ENCODE measurements at regions not wholly inside any gene's neighbourhood (a gene's known extent, or its start where the extent isn't known, plus 50 kb on each side); places are given as distances from the start of the nearest gene placed in this dataset.

DNA sequence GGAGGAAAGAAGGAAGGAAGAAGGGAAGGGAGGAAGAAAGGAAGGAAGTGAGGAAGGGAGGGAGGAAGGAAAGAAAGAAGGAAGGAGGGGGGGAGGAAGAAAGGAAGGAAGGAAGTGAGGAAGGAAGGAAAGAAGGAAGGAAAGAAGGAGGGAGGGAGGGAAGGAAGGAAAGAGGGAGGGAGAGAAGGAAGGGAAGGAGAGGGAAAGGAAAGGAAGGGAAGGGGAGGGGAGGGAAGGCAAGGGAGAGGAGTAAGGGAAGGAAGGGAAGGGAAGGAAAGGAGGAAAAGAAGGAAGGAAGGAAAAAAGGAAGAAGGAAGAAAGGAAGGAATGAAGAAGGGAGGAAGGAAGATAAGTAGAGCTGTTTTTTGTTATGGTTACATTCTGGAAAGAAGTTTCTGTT lies 141.2 kb downstream of the LRRC3B start:
- H3K9me3 ChIP-seq (ENCODE audit: low read length) = no peaks in the 10 kb centered on the region
- H3K36me3 ChIP-seq (ENCODE audit: insufficient read depth, low read length) = no peaks in the 10 kb centered on the region
- POLR2A ChIA-PET = no interaction called here
- no peak for TF ChIP-seq EZH2phosphoT487 (IDR thresholded peaks at IDR 0.05; ENCODE audit: borderline replicate concordance, low read depth, low read length)
- TF ChIP-seq, protein P1, sequence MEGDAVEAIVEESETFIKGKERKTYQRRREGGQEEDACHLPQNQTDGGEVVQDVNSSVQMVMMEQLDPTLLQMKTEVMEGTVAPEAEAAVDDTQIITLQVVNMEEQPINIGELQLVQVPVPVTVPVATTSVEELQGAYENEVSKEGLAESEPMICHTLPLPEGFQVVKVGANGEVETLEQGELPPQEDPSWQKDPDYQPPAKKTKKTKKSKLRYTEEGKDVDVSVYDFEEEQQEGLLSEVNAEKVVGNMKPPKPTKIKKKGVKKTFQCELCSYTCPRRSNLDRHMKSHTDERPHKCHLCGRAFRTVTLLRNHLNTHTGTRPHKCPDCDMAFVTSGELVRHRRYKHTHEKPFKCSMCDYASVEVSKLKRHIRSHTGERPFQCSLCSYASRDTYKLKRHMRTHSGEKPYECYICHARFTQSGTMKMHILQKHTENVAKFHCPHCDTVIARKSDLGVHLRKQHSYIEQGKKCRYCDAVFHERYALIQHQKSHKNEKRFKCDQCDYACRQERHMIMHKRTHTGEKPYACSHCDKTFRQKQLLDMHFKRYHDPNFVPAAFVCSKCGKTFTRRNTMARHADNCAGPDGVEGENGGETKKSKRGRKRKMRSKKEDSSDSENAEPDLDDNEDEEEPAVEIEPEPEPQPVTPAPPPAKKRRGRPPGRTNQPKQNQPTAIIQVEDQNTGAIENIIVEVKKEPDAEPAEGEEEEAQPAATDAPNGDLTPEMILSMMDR (conservative IDR thresholded peaks at IDR 0.05; ENCODE audit: low read length) = no peak
- H3K4me3 ChIP-seq (ENCODE audit: low read depth, low read length, poor library complexity, severe bottlenecking) = no peak overlapping the region
- CTCF ChIA-PET (ENCODE audit: unreplicated experiment) = no interaction called here
- no peak for DNase-seq (ENCODE audit: low spot score)
- no peaks in the 10 kb centered on the region for H3K79me2 ChIP-seq (ENCODE audit: insufficient read depth, low read depth, low read length)
- no peaks in the 10 kb centered on the region for H3K4me1 ChIP-seq (ENCODE audit: insufficient read depth, low read length, poor library complexity, severe bottlenecking)
- no peak overlapping the region for H2AFZ ChIP-seq (ENCODE audit: low read length)
- no peaks in the 10 kb centered on the region for H4K20me1 ChIP-seq (ENCODE audit: insufficient read depth, low read length)
- intact Hi-C loops (cut with micrococcal nuclease; ENCODE audit: unreplicated experiment) = no loop called here
- no peak overlapping the region for H3K27ac ChIP-seq (ENCODE audit: low read depth, low read length, poor library complexity, severe bottlenecking)
- no peaks in the 10 kb centered on the region for H3K9me2 ChIP-seq (ENCODE audit: insufficient read depth, low read length)
- no peak overlapping the region for H3K4me2 ChIP-seq (ENCODE audit: low read length)
- BruUV-seq (replicated peaks) = no TSS peak

DNA sequence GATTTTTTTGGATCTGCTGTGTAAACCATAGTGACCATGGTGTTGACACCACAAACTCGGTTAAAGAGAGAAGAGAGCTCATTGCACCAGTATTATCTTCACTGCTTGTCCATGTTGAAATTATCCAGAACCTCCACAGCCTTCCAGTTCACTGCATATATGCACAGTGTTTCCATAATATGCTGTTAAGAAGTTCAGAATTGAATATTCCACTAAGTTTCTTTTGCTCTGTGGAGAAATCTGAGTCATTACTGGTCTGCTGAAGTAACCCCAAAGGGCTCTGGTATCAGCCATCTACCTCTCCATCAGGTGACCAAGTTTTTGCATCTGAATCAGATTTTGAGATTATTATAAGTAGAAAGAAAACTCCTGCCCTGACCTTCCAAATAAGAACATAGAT lies 143.5 kb downstream of the LRRC3B start:
- H3K79me2 ChIP-seq (ENCODE audit: insufficient read depth, low read depth, low read length) = no peaks in the 10 kb centered on the region
- BruUV-seq (replicated peaks) = no TSS peak
- H3K4me1 ChIP-seq (ENCODE audit: insufficient read depth, low read length, poor library complexity, severe bottlenecking) = no peaks in the 10 kb centered on the region
- no peak overlapping the region for H3K4me2 ChIP-seq (ENCODE audit: low read length)
- intact Hi-C loops (cut with micrococcal nuclease; ENCODE audit: unreplicated experiment) = no loop called here
- H3K9me2 ChIP-seq (ENCODE audit: insufficient read depth, low read length) = no peaks in the 10 kb centered on the region
- H4K20me1 ChIP-seq (ENCODE audit: insufficient read depth, low read length) = no peaks in the 10 kb centered on the region
- ChIA-PET CTCF (ENCODE audit: unreplicated experiment) (no interaction called here), POLR2A (no interaction called here)
- no peak overlapping the region for H3K27ac ChIP-seq (ENCODE audit: low read depth, low read length, poor library complexity, severe bottlenecking)
- no peak overlapping the region for H2AFZ ChIP-seq (ENCODE audit: low read length)
- TF ChIP-seq EZH2phosphoT487 (IDR thresholded peaks at IDR 0.05; ENCODE audit: borderline replicate concordance, low read depth, low read length) = no peak
- TF ChIP-seq, protein P1 (conservative IDR thresholded peaks at IDR 0.05; ENCODE audit: low read length) = no peak
- H3K36me3 ChIP-seq (ENCODE audit: insufficient read depth, low read length) = no peaks in the 10 kb centered on the region
- no peak overlapping the region for H3K4me3 ChIP-seq (ENCODE audit: low read depth, low read length, poor library complexity, severe bottlenecking)
- H3K9me3 ChIP-seq (ENCODE audit: low read length) = no peaks in the 10 kb centered on the region
- DNase-seq (ENCODE audit: low spot score) = no peak

DNA sequence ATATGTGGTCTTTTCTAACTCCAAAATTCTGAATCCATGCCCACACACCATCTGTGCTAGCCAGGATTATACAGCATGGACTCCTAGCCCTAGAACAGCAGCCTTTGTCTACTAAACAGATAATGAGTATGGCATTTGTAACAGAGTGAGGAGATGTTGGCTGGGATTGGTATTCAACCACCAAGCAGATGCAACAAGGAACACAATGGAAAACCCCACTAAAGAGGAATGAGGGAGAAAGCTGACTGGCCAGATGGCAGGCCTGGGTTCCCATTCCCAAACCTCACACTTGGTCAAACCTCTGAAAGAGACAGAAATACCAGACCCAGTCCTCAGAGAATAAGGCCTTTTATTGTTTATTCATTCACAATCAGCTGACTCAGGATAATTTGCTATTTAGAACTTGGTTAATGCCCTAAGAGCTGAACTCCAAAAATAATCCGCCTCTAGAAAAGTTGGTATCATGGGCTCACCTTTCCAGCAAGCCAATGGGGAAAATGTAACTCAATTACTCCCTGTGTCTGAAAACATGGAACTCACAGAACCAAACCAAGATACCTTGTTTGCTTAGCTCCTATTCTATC lies 145.6 kb downstream of the LRRC3B start:
- ChIA-PET CTCF (ENCODE audit: unreplicated experiment) (no interaction called here), POLR2A (interaction anchor here (0.7 kb wide), 1 partner anchor 827 kb away, joined by 3 read pairs; no protein-coding TSS in a partner anchor)
- H2AFZ ChIP-seq (ENCODE audit: low read length) = no peak overlapping the region

More for the DNA sequence above, 145.6 kb downstream of the LRRC3B start:
- DNase-seq (ENCODE audit: low spot score) = no peak
- Histone ChIP-seq H3K79me2 (ENCODE audit: insufficient read depth, low read depth, low read length) (no peaks in the 10 kb centered on the region), H3K4me3 (ENCODE audit: low read depth, low read length, poor library complexity, severe bottlenecking) (no peak overlapping the region), H3K4me1 (ENCODE audit: insufficient read depth, low read length, poor library complexity, severe bottlenecking) (no peaks in the 10 kb centered on the region), H3K36me3 (ENCODE audit: insufficient read depth, low read length) (no peaks in the 10 kb centered on the region), H3K4me2 (ENCODE audit: low read length) (no peak overlapping the region), H4K20me1 (ENCODE audit: insufficient read depth, low read length) (no peaks in the 10 kb centered on the region), H3K9me3 (ENCODE audit: low read length) (no peaks in the 10 kb centered on the region), H3K27ac (ENCODE audit: low read depth, low read length, poor library complexity, severe bottlenecking) (no peak overlapping the region), H3K9me2 (ENCODE audit: insufficient read depth, low read length) (no peaks in the 10 kb centered on the region)
- no TSS peak for BruUV-seq (replicated peaks)
- intact Hi-C loops (cut with micrococcal nuclease; ENCODE audit: unreplicated experiment) = no loop called here
- TF ChIP-seq EZH2phosphoT487 (IDR thresholded peaks at IDR 0.05; ENCODE audit: borderline replicate concordance, low read depth, low read length) = no peak
- TF ChIP-seq, protein P1 (conservative IDR thresholded peaks at IDR 0.05; ENCODE audit: low read length) = no peak

All from OCI-LY7 (cell line).